ENCODE measurements at regions not wholly inside any gene's neighbourhood (a gene's known extent, or its start where the extent isn't known, plus 50 kb on each side); places are given as distances from the start of the nearest gene placed in this dataset.

DNA sequence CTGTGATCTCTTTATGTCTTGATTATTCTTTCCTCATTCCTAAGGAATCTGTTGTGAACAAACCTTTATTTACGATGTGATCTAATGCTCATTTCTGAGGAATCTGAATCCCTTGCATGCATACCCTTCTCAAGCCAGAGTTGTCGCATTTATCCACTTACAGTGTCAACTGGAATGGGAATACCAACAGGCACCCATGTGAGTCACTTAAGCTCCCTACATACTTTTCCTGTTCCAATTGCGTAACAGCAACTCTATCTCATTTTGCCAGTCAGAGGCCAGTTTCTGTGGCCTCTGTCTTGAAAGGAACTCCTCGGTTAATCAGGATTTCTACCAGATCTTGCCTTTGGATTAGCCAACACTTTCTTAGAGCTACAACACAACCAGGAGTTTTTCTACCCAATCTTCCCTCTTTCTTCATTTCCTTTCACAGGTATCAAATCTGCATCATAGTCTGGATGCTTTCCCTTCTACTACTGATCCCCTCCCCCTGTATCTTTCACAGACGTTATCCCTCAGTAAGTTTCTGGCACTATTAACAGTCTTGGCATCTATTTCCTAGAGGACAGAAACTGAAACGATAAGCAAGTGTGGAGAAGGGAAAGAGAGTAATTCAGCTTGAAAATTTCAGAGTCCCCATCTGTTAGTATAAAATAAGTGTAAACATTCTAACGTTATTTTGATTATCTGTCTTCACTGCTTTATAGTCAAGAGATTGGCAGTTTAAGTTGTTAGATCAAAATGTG lies 66.8 kb upstream of the BCHE start:
- TF ChIP-seq, protein P1, sequence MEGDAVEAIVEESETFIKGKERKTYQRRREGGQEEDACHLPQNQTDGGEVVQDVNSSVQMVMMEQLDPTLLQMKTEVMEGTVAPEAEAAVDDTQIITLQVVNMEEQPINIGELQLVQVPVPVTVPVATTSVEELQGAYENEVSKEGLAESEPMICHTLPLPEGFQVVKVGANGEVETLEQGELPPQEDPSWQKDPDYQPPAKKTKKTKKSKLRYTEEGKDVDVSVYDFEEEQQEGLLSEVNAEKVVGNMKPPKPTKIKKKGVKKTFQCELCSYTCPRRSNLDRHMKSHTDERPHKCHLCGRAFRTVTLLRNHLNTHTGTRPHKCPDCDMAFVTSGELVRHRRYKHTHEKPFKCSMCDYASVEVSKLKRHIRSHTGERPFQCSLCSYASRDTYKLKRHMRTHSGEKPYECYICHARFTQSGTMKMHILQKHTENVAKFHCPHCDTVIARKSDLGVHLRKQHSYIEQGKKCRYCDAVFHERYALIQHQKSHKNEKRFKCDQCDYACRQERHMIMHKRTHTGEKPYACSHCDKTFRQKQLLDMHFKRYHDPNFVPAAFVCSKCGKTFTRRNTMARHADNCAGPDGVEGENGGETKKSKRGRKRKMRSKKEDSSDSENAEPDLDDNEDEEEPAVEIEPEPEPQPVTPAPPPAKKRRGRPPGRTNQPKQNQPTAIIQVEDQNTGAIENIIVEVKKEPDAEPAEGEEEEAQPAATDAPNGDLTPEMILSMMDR (IDR thresholded peaks at IDR 0.05) = no peak
- no peak for TF ChIP-seq POLR2A (IDR thresholded peaks at IDR 0.05)

All from body of pancreas (tissue), 4 donors.